ENCODE measurements at regions not wholly inside any gene's neighbourhood (a gene's known extent, or its start where the extent isn't known, plus 50 kb on each side); places are given as distances from the start of the nearest gene placed in this dataset.

DNA sequence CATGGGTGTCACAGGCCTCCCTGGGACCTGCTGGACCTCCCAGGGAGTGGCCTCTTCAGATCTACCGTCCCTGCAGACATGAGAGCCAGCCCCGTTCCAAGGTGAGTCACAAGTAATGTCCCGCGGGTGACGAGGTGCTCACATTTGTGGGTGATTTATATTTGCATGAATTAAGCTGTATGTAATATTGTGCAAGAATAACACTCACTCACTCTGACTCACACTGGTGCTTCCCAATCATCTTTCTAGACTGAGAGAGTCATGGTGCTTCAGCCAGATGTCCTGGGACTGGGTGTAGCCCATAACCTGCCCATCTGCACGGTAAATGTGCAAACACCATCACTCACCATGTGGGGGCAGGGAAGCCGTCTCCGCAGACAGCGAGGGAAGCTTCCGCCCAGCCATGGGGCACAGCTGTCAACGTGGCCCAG, 347.5 kb upstream of the SALL3 start:
- no peak for TF ChIP-seq CTCF (IDR thresholded peaks at IDR 0.05)
- TF ChIP-seq EP300 (IDR thresholded peaks at IDR 0.05), result no peak
- no peak for TF ChIP-seq POLR2A (IDR thresholded peaks at IDR 0.05)
- TF ChIP-seq POLR2AphosphoS5 (IDR thresholded peaks at IDR 0.05), result no peak

Measured in sigmoid colon (tissue), 4 donors.